SKM-1 (cell line): ENCODE measurements at regions not wholly inside any gene's neighbourhood (a gene's known extent, or its start where the extent isn't known, plus 50 kb on each side); places are given as distances from the start of the nearest gene placed in this dataset.

ENCODE experiments used
- DNase-seq: peaks from one replicate; lab custom pipeline; 2025; ENCODE audit not compliant: unreplicated experiment; lab: John Stamatoyannopoulos, UW

GRCh38 chr17:71232801-71233559, 887.8 kb upstream of the SOX9 start:
- DNase-seq: no peak

DNA sequence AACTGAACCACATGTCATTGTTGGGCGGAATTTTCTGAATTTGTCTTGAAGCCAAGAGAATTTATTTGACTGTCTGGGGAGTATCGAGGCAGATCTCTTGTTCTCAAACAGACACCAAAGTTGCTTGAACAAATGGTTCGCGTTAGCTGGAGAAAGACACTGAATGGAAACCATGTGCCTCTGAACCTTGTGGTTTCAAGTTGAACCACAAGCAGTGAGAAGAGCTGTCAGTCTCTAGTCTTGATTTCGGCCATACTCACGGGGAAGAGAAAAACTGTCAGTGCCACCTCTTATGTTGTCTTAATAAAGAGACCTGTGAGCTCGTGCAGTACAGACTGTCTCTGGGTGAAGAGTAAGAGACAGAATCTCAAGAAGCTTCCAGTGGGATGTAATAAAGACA, 886.5 kb upstream of the SOX9 start:
- no peak for DNase-seq

DNA sequence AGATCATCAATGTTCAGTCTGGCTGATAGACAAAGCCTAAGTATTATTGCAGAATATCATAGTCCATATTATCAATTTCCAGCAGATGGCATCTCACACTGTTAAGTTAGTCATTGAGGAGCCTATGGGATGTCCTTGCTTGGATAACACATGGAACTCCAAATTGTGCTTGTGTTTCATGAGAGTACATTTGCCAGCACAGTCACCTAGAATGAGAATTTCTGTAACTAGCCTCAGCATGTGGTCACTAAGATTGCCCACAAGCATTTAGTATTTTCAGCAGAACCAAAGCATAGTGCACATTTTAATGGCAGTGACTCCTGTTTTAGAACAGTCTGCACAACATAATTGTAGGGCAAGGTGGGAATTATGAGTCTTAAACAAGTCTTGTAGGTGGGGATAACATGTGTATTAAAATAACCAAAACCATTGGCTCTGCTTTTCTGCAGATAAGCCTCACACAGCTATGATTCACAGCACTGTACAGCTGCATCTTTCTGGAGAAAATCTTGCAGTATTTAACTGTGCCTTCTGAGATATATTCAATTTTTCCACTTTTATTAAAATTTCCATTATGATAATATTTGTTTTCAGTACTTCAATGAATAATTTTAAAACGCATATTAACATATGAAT, 882.8 kb upstream of the SOX9 start:
- DNase-seq: no peak

GRCh38 chr17:71247441-71248015, 873.3 kb upstream of the SOX9 start:
- no peak for DNase-seq

DNA sequence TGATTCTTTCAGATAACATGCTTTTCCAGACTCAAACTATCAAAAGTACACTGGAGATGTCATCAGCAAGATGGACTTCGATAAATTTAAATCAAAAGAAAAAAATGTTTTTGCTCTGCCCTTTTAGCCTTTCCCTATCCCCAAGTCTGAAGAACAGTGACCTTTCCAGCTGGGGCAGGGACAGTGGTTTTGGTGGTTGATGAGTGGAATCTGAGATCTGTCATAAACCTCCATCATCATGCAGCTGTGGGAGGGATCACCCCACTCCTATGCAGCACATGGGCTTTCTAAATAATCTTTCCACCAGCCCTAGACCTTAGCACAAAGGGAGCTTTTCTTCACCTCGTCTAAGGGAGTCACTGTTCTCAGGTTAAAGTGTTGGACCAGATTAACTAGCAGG, 869.5 kb upstream of the SOX9 start:
- DNase-seq: no peak

- DNase-seq: no peak
These were observed 868.9 kb upstream of the SOX9 start for GRCh38 chr17:71251951-71252350.

- DNase-seq: no peak
These were observed 868.4 kb upstream of the SOX9 start for GRCh38 chr17:71252436-71252835.

DNA sequence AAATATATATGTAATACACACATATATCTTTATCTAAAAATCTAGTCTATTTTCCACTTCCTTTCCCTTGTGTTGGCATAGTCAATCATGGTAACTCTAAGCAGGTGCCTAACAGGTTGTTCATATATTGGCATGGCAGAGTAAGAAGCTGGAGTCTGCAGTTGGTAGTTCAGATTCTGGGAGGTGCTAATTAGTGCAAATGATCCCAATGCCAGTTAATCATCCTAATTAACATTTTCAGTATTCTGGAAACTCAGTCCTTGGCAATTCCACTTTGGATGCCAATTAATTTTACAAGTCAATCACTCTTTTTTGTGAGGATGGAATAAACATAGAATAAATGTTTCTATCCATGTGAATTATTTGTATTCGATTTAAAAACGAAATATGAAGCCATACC, 863.7 kb upstream of the SOX9 start:
- no peak for DNase-seq

GRCh38 chr17:71260366-71260940, 860.4 kb upstream of the SOX9 start:
- no peak for DNase-seq

DNA sequence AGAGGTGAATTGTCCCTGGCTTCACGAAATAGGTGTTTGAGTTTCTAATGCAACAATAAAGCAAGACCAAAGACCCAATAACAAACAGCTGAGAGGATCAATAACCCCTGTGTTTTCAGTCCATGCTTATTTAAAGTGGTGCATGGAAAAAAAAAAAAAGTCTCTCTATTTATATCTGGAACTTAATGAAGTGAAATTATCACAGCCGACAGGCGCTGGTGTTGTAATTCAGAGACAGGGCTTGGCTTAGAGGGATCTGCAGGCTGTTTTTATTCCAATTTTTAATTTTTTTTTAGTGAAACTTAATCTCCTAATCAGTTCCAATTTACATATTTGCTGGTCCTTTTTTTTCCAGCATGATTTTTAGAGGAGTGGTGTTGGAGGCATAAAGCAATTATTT, 858.2 kb upstream of the SOX9 start:
- DNase-seq: no peak

DNA sequence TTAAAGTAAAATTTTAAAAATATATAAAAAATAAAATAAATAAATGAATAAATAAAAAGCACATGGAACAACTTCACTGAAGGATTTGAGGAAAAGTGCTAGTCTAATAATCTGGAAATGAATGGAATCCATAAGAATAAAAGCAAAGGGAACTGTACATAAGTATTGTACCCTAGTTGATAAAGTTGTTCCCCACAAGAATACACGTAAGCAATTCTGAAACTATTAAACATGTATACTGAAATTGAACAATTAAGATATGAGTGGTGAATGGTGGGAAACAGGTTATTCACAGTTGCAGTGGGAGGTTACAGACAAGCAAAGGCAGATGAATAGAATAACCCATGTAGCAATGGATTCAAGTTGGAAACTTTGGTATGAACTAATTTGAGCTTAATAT, 853.2 kb upstream of the SOX9 start:
- DNase-seq: no peak

- no peak for DNase-seq
These were observed 851.6 kb upstream of the SOX9 start for GRCh38 chr17:71269201-71269600.

- DNase-seq: no peak
These were observed 847.4 kb upstream of the SOX9 start for GRCh38 chr17:71273441-71273840.

DNA sequence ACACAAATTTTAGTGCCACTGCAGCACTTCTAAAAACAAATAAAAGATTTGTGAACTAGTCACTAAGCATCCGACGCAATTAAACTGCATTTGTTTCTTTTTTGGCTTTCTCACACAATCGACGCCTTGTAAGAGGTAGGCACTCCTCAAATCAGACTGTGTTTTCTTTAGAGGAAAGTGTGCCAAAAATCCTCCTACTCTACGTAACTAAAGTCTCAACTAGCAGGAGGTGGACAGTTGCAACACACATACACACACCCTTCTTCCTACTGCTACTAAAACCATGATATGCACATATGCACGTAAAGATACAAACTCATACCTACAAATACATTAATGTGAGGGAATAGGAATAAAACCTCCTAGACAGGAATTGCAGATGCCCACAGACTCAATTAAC, 844.7 kb upstream of the SOX9 start:
- no peak for DNase-seq

- DNase-seq: no peak
These were observed 837.3 kb upstream of the SOX9 start for GRCh38 chr17:71283486-71283885.

GRCh38 chr17:71284032-71284755, 836.6 kb upstream of the SOX9 start:
- DNase-seq: no peak

- no peak for DNase-seq
These were observed 834.2 kb upstream of the SOX9 start for GRCh38 chr17:71286625-71287024.

GRCh38 chr17:71287071-71287823, 833.6 kb upstream of the SOX9 start:
- DNase-seq: no peak

DNA sequence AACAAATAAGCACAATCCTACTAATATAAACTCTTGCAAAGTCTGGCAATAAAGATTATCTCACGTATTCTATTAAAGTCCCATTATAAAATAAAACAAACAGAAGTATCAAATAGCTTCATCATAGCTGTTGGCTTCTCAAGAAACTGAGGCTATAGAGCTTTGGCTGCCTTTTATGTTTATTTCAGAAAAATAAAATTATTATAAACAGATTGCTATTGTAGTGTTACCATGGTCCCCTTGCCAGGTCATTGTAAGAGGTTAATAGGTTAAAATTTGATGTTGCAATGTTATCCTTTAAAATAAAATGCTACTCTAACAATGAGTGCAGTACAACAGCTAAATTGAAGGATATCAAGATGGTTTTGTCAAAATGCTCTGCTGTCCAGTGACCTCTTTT, 828.8 kb upstream of the SOX9 start:
- no peak for DNase-seq

DNA sequence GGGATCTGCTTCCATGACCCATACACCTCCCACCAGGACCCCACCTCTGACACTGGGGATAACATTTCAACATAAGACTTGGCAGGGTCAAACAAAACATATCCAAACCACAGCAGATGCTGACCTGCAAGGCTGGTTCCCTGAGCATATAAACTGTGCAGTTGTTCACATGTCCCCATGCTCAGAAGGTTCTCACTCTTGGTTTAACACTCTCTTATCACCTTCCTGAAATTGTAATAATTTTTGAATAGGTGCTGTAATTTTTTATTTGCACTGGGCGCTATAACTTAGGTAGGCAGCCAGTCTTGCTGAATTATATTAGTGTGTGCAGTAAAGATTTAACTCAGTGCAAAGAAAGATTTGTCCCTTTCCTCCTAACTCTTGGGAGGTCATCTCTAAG, 824.8 kb upstream of the SOX9 start:
- no peak for DNase-seq

GRCh38 chr17:71301063-71301462, 819.8 kb upstream of the SOX9 start:
- no peak for DNase-seq
